Ramos (cell line): ENCODE measurements at regions not wholly inside any gene's neighbourhood (a gene's known extent, or its start where the extent isn't known, plus 50 kb on each side); places are given as distances from the start of the nearest gene placed in this dataset.
"Not testable (repeated sequence)": the region's sequence is repeated elsewhere in the genome, so short reads cannot be mapped to it uniquely, and the experiment has no call there.

Experiments used
- in situ Hi-C: fragments of 300-500 bp; cut with MboI; formaldehyde crosslinking; loops from one replicate; pipeline ENCODE4 v1.14.3; 2022; ENCODE audit warnings: low sequenced_read_pairs; ENCODE audit not compliant: unreplicated experiment

DNA sequence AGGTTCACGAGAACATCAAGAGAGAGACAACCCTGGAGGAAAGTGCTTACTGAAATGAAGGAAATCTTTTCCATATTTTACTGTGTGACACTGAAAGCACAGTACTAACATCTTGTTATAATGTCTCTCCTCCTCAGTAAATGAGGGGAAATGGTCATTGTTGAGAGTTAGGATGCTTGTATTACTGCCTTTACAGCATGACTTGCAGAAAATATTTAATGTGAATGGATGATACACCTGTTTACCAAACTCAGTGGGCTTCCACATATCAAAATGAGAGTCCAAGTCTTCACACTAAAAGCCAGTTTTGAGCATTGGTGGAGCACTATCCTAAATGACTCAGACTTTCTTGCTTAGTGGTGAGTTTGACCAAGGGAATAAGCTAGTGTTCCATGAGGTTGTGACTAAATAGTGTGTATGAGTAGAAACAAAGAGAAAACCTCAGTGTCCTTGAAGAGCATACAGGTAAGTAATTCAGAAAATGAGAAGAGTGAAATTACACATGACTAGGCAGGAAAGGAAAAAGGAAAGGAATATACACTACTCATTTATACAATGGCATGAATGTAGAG lies 930.7 kb upstream of the CELF4 start:
- in situ Hi-C loops = no loop called here

GRCh38 chr18:38494065-38494464 lies 928.5 kb upstream of the CELF4 start:
- in situ Hi-C loops = no loop called here

DNA sequence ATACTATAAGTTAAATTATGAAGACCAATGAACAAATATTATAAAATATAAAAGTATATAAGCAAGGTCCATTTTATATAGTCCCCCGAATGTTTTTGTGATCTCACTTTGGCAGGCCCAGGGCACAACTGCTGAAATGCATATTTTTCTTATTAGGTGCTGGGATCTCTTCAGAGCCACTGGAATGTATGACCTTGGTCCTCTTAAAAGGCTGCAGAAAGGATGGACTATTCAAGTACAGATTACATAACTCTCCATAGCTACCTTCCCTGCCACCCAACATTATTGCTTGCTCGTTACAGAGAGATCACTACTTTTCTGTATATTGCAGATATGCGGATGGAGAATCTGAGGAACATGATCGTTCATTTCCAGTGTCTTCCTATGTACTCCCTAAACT lies 925.6 kb upstream of the CELF4 start:
- in situ Hi-C loops = no loop called here

DNA sequence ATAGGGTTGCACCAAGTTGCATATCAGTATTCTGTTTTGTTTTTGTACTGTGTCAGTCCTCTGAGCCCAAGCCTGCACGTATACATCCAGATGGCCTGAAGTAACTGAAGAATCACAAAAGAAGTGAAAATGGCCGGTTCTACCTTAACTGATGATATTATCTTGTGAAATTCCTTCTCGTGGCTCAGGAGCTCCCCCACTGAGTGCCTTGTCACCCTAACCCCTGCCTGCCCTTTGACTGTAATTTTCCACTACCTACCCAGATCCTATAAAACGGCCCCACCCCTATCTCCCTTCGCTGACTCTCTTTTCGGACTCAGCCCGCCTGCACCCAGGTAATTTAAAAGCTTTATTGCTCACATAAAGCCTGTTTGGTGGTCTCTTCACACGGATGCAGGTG lies 924.1 kb upstream of the CELF4 start:
- in situ Hi-C loops = not testable (repeated sequence)

- in situ Hi-C loops = no loop called here
Observed at GRCh38 chr18:38487521-38487920, 921.9 kb upstream of the CELF4 start.

DNA sequence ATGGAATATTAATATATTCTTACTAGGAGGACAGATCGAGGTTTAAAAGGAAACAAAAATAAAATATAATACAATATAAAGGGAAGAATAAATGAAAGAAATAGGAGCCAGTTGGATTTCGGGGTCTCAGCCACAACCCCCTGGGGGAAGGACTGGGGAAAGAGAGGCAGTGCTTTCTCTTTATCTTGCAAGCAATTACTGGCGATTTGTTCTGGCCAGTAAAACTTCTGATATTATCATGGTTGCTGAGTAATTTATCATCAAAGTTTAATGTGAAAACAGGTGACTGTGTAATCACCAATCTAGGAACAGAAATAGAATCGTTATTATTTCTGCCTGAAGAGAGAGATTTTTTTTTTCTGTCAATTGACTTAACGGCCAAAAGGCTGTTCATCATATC lies 917.7 kb upstream of the CELF4 start:
- in situ Hi-C loops = no loop called here

- in situ Hi-C loops = no loop called here
Observed at GRCh38 chr18:38481576-38481975, 916.0 kb upstream of the CELF4 start.

DNA sequence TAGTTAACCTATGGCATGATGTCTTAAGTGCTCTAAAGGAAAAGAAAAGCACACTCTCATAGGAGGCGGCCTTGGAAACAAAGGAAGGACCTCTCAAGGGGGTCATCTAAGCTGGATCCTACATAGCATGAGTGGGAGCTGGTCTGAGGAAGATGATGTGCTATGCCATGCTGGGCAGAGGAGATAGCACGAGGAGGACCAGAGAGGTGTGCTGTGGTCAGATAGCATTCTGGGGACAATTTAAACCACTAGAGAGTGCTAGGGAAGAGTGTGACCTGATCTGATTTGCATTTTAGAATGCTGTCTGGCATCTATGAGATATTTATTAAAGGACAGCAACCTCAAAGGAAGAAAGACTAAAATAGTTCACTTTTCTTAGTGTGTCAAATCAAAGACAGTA lies 910.1 kb upstream of the CELF4 start:
- in situ Hi-C loops = no loop called here

GRCh38 chr18:38473535-38473934 lies 907.9 kb upstream of the CELF4 start:
- in situ Hi-C loops = no loop called here

DNA sequence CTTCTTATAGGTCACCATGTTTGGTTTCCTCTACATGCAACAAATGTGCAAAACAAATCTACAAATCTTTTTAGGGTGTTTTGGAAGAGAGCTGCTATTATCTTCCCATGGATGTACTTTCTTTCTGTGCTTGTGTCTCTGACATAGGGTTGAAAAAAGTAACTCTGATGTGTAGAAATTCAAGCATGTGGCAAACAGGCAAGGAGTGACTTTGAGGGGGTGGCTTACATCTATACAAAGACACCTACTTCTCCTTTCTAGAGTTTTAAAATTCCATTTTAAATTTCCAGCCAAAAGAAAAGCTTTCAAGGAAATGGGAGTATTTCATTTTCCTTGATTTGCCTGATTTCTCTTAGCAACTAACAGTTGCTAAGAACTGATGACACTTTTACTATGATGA lies 904.8 kb upstream of the CELF4 start:
- in situ Hi-C loops = no loop called here

DNA sequence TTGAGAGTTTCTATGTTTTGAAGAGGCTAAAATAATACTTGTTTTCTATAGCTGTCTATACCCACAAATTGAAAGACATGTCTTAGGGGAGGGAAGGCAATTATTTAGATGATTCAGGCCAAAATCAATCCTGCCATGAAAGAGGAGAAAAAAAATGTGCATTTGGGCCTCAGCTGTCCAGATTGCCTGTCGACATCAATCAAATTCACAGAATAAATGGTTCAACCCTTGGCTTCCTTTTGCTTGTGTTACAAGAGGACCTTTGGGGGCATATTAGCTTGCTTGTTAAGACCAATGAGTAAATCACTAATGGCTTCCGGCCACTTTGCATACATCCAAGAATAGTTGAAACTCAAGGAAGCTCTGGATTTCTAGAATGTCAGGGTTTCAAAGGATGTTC lies 900.8 kb upstream of the CELF4 start:
- in situ Hi-C loops = no loop called here

GRCh38 chr18:38464024-38464423 lies 898.4 kb upstream of the CELF4 start:
- in situ Hi-C loops = no loop called here

GRCh38 chr18:38460657-38461056 lies 895.1 kb upstream of the CELF4 start:
- in situ Hi-C loops = no loop called here

DNA sequence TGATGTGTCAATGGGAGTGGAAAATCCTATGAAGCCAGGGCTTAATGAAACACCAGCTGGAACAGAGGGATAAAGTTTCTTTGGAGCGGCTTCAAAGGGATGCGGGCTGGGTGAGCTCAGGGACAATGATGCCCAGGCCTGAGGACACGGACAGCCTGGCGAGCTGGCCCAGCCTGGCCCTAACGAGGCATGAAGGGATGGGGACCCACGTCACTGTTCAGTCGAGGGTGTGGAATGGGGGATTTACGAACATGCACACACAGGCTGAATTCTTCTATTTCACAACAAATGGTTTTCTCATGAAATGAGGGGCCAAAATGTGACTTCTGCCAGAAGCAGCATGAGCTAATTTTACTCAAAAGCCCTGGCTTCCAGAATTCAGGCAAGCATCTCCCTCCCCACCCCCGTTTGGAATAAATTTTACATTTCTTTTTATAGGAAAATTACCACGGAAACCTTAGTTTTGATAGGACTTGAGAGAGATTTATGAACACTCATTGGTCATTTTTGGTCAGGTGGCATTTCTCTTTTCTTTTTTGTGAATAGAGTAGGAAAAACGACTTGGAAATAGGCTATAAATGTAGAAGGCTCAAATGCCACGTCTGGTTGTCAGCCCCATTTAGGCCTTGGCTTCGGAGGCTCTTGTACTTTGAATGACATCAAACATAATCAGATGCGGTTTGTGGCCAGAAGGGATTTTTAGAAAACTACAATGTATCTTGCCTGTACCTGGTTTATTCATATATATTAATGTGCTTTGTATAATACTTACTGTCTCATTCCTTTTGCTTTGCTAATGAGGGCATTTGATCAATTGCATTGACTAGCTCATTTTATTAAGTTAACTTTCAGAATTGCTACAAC lies 893.8 kb upstream of the CELF4 start:
- in situ Hi-C loops = no loop called here

DNA sequence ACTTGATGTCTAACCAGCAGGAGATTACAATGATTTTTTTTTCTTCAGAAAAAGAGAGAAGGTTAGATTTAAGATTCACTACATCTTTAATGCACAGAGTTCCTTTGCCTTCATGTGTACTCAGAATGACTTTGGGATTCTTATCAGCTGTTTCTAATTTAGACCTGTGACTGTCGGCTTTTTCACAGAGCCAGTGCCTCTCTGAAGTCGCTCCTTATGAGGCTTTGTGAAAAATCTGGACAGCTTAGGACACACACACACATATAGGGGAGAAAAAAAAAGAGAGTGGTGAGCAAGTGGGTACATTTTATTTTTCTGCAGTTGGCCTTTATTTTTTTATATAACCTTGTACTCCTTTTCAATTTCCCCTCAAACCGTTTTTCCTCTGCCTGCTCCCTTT lies 893.1 kb upstream of the CELF4 start:
- in situ Hi-C loops = no loop called here

- in situ Hi-C loops = no loop called here
Observed at GRCh38 chr18:38456253-38456652, 890.7 kb upstream of the CELF4 start.

DNA sequence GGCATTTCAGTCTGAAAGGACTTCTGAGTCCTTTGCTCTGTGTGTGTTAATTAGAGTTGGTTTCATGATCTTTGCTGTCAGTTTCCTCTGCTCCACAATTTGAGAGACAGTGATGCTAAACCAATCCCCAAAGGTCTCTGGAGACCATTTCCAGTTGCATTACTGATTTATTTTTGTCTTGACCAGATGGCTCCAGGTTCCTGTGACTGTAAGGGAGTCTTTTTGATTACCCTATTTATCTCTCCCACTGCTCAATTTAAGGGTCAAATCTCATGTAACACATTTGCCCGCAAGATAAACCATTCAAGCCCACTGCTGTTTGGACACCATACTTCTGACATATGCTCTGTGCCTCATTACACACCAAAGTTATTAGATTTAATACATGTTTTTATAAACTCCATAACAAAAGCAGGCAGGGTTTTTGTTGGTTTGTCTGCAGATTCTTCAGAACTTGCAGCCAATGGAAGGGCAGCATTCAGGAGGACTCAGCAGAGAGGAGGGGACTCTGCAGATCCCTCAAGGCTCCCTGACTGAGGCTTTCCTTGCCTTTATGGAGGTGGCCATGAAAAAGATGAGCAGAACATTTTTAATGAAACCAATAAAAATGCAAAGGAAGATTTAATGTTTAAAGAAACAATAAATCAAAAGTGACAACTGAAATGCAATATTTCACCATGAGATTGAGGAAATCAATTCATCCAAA lies 889.3 kb upstream of the CELF4 start:
- in situ Hi-C loops = no loop called here

DNA sequence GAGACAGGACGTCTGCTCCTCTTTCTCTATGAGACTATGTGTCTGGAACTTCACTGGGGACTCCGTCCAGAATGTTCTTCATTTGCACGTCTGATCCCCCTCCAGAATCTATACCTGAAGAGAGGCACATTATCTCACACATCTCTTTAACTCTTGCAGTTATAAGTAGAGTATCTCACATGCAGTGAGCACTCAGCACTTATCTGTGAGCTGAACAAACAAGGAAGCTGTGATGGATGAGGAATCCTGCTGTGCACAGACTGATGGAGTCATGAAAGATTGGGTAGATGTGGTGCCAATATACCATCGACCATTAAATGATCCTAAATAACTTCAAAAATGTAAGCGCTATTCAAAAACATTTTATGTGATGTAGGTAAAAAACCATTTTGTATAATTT lies 888.3 kb upstream of the CELF4 start:
- in situ Hi-C loops = no loop called here

DNA sequence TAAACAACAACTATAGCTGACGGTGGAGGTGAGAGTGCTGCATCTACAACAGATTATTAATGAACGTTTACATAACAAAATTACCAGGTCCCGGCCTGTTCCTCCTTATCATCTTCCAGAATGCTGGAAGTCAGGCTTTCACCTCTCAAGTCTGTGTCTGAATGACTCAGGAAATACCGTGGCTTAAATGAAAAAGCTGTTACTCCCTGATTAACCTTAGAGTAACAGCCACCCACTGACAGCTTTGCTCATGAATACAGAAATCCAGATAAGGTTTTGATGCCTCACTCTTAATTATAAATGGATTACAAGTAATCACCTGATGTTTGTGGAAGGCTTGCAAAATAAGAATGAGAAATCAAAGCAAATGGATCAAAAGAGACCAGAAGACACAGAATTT lies 885.3 kb upstream of the CELF4 start:
- in situ Hi-C loops = no loop called here

DNA sequence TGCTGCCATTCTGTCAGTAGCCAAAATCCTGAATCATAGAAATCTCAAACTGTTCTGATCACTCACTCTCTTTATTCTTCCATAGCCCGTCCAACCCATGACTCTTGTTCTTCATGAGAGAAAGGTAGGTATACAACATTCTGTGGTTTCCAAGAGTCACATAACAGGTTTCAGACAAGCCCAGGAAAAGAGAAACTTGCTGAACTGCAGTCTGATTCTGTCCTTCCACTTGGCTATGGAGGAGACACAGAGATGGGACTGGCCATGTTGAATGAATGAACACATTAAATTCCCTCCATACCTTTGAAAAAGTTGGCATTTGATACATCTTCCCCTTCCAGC lies 880.2 kb upstream of the CELF4 start:
- in situ Hi-C loops = no loop called here

DNA sequence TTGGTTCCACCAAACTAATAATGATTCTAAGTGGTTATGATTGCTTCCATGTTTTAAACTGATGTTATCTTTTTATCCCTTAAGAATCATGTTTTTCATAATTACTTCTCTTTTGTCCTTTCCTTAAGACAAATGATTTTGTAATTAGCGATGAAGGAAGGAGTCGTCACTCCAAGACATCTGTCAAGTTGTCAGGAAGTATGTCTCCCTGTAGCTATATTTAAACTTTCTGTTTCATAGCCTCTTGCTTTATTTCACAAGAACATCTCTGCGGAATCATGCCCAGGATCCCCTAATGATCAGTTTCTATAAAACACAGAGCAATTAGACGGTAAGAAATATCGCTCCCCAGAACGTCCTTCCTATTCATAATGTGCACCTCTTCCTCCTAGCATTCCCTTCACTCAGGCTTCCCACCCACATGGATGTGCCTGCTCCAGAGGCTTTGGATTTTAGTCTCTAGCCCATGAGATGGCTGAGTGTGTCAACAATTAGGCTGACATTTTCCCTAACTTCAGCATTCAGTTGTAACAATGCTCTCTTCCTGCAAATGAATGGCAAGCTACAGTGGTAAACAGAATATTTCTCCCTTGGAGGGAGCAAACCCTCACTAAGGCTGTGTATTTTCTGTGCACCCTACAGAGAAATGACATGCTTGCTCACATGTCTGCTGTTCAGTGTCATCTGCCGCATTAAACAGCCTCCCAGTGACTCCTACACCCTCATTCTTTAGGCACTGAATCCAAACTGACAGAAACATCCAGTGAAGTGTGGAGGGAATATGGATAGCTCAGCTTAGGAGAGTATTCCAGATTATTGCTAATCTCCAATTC lies 879.6 kb upstream of the CELF4 start:
- in situ Hi-C loops = no loop called here
